ENCODE measurements at regions not wholly inside any gene's neighbourhood (a gene's known extent, or its start where the extent isn't known, plus 50 kb on each side); places are given as distances from the start of the nearest gene placed in this dataset.

DNA sequence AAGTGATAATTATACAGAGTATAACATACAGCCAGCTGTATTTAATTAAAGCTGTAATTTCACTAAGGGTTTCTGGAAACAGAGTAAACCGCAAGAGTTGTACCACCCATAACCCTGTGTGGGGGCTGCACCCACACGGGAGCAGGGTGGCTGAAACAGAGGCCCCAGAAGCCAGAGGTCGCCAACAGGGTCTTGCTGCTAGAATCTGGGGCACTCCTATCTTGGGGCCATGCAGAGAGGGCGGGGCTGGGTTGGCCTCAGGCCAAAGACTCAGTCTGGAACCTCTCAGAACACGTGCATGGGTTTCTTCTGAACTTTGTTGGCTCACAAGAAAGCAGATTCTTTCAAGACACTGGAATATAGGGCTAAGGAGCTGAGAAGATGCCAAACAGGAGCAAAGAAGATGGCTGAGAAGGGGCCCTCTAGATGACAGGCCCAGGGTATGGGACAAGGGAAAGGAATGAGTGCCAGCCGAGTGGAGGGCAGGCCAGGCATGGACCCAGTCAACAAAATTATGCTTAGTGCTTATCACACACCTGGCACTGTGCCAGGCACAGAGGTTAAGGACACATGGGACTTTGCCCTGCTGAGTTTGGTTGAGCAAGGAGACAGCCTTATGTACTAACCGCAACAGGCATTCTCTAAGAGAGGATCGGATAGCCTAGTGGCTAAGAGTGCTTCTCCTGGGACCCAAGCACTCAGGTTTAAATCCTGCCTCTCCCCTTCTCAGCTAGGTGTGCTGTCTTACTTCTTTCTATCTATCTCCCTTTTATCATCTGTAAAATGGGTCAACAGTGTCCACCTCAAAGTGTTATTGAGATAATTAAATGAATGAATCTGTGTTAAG lies 96.6 kb upstream of the FOXP4 start:
- TF ChIP-seq ZNF274 (IDR thresholded peaks at IDR 0.05; ENCODE audit: low read depth, low read length) (no peak), YY1 (IDR thresholded peaks at IDR 0.05; ENCODE audit: insufficient read depth, insufficient read length) (no peak), SUZ12 (IDR thresholded peaks at IDR 0.05; ENCODE audit: extremely low read depth, insufficient read depth, insufficient read length) (no peak)

Measured in NT2/D1 (cell line).